ENCODE measurements at regions not wholly inside any gene's neighbourhood (a gene's known extent, or its start where the extent isn't known, plus 50 kb on each side); places are given as distances from the start of the nearest gene placed in this dataset.

GRCh38 chrX:43278440-43278839 lies 377.7 kb upstream of the MAOA start:
- TF ChIP-seq YY1 (IDR thresholded peaks at IDR 0.05; ENCODE audit: insufficient read depth, insufficient read length) (no peak), SUZ12 (IDR thresholded peaks at IDR 0.05; ENCODE audit: extremely low read depth, insufficient read depth, insufficient read length) (no peak)

All from NT2/D1 (cell line).